ENCODE measurements at regions not wholly inside any gene's neighbourhood (a gene's known extent, or its start where the extent isn't known, plus 50 kb on each side); places are given as distances from the start of the nearest gene placed in this dataset.

DNA sequence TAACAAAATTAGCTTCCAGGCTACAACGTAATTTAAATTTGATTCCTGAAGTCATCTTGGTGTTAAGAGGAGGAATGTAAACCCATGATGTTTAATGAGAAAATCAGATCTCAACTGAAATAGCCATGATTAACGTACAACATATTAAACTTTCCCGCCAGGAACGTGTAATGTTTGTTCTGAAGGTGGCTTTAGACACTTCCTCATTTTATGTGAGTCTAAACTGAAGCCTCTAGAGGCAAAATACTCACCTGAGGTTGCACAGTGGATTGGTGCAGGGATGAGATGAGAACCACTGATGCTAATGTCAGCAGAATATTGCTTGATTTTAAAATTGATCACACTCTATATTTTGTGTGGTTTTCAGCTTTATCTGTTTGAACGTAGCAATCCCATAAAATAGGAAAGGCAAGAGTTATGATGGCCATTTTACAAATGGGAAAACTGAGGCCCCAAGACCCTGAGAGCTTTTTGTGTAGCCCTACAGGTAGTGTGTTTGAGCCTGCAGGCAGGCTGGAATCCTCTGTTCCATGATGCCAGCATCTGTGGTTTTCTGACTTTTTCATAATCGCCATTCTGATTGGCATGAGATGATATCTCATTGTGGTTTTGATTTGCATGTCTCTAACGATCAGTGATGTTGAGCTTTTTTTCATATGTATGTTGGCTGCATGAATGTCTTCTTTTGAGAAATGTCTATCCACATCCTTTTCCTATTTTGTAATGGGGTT lies 243.7 kb upstream of the BMPER start:
- DNase-seq = no peak

DNA sequence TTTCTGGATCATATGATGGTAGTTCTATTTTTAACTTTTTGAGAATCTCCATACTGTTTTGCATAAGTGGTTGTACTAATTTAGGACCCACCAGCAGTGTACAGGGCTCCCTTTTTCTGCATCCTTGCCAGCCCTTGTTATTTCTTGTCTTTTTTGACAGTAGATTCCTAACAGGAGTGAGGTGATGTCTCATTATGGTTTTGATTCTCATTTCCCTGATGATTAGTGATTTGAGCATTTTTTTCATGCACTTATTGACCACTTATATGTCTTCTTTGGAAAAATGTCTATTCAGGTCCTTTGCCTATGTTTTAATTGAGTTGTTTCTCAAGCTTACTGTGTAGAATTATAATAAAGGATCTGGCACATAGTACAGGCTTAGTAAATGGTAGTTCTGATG lies 238.8 kb upstream of the BMPER start:
- no peak for DNase-seq

DNA sequence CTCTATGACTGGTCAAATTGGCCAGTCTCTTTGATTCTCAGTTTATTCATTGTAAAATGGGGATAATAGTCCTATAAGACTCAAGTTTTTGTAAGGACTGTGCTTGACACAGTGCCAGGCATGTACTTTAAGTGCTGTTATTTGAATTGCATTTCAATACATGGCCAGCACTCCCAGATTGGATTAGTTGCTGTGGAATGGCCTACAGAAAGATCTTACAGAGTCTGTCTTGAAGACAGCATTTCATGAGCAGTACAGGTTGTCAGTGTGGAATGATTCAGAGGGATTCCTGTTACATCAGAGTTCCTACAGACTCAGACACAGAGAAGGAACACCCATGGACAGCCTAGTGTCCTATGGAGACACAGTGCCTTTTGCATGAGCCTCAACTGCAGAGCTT lies 238.1 kb upstream of the BMPER start:
- no peak for DNase-seq

DNA sequence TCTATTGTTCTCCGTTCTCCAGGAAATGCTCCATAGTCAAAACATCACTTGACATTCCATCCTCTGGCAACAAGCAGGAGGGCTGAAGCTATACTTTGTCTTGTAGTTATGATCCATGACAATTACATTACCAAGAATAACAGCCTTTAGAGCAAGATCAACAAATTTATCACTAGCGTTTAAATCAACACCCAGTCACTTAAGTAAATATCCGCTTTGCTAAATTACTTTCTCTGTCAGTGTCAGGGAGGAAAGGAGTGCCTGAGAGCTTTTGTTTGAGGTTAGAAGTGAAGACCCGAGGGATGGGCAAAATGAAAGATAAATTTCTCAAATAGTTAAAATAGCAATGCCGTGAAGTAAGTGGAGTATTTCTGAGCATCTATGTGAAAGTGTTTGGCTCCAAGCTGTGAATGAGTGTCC lies 236.1 kb upstream of the BMPER start:
- no peak for DNase-seq

DNA sequence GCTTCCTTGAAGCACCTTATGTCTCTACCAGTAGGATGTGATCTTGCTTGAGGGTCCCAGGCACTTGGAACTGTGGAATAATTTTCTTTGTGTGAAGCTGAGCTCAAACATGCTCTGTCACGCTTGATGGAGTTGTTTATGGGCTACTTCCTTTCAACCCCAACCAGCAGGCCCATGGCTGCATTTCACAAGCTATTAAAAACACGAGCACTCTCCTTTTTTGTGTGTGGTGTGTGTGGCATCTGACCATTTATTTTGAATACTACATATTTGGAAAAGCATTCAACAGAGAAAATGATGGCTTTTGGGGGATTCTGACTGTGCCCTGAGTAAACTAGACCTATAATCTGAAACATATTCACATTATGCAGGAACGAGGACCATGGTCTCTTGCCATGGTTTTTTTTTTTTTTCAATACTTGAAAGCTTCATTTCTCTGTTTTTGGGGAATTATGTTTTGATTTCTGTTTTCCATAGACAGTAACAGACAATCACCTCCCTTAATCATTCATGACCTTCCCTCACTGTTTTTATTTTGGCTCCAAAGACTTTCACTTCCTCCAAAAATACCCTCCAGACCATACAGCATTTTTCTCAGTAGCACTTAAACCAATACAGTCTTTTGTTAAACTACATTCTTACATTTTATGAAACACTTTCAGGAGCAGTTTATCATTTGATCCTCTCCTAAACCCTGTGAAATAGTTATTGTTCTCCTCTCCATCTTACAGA lies 233.6 kb upstream of the BMPER start:
- DNase-seq = no peak

DNA sequence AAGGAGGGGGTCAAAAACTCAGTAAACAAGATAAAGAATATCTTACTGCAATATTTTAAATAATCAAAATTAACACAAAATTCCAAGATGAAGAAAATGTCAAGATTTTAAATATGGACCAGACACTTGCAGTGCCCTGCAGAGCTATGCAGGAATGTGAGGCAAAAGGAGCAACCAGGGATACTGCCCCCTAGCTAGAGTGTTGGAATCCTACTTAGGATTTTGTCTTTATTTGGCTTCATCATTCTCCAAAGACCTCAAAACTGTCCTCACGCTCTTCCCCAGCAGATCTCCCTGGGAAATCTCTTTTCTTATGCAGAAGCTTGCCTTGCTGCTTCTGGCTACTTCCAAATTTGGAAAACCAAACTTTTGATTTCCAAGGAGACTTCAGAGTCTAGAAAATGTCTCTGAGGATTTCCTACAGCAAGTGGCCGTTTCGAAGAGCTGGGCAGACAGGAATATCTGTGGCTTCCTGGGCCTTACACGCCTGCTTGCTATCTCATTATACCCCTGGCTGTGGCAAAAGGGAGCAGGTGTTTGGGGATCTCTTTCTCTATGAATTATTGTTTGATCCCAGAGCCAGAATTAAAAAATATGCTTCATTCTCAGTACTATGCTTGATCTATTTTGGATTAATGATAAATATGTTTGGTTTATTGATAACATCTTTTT lies 232.2 kb upstream of the BMPER start:
- DNase-seq = no peak

DNA sequence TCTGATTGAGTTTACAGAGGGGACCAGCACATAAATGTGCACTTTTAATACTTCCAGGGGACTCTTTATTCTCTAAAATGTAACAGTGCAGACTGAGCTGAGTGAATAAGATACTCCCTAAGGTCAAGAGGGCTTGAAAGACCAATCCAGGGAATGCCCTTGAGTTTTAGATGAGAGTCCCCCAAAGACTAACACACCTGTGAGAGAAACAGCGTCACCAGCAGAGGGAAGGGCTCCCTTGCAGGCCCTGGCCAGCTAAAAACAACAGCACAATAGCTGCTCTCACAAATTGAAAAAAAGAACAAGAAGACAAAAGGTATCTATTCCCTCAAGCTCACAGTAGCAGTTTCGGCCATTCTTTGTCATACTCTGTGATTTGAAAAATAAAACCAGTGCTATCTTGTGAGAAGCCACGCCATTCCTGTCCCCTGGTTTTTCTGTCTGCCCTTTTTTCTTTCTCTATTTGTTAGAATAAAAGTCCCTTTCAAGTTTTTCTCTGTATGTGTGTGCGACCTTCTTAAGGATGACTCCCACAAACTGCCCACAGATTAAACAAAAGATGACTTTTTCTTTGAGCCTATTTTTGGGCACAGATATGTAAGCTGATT lies 230.4 kb upstream of the BMPER start:
- DNase-seq = no peak

DNA sequence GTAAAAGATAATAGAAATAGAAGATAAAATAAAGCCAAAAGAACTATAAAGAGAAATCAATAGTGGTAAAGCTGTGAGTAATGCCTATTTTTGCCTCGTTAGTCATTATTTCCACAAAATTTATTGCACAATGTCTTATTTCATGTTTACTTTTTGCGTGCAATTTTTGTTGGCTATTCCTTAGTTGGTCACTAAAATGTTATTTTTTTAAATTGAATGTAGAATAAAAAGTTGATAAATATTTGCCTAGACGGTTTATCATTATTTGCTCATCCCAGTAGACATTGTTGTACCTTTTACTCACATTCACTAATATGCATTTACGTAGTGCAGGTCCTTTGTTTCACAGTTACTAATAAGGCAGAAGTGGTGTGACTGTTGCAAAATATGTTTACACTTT lies 227.8 kb upstream of the BMPER start:
- DNase-seq = no peak

DNA sequence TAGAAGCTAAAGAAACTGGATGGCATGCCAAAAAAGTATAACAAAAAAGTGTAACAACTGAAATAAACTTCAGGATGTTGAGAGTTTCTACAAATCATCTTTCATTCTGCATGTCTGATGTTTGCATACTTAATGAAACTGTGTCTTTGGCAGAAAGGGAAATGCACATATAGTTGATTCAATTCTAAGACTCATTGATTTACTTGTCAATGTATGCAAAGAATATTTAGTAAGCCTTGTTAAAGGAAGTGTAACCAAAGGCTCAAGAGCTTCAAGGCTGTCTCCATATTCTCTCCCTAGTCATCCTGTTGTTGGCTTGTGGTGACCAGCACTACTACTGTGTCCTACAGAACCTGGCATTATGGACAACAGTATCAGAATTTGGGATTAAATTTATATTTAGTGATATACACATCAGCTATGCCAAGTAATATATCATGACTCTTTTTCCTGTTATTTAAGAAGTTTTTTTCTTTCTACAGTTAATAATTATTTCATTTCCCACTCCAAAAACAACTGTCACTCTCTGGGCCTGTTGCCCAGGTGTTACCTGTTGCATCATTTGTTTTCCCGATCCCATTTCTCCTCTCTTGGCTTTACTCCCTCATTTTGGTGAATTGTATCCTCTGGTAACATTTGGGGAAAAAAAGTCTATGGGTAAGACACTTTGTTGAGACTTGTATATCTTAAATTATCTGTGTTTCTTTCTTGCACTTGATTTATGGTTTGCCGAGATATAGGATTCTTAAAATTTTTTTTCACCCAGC lies 226.6 kb upstream of the BMPER start:
- no peak for DNase-seq

DNA sequence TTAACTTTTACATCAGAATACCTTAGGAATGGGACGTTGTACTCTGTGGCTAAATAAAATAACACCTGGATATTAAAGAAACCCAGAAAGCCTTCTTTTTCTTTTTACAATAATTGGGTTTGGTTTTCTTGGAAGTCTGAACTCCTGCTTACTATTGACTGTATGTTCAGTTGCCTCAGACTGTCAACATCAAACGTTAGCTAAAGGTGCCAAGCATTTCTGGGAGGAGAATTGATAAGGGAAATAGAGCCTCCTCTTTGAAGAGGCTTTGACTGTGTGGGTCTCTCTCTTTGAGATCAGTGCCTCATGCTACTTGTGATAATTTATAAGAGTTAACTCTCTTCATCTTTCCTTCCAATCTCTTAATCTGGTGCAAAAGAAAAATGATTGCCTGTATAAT lies 224.7 kb upstream of the BMPER start:
- no peak for DNase-seq

DNA sequence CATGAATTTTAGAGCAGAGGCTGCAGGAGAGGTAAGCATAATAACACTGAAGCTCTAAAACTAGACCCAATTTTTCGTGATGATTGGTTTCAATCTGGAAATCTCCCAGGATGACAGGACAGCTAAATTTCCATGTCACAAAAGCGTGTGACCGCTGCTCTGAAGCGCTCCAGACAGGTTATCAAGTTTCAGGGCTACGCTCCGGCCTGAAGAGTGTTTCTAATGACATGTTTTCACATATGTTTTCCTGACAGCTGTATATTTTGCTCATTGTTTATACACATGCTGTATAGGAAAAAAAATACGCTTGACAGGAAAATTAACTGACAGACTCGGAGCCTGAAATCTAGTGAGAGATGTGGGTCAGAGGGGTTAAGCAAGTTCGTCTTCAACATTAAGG lies 219.8 kb upstream of the BMPER start:
- DNase-seq = no peak

DNA sequence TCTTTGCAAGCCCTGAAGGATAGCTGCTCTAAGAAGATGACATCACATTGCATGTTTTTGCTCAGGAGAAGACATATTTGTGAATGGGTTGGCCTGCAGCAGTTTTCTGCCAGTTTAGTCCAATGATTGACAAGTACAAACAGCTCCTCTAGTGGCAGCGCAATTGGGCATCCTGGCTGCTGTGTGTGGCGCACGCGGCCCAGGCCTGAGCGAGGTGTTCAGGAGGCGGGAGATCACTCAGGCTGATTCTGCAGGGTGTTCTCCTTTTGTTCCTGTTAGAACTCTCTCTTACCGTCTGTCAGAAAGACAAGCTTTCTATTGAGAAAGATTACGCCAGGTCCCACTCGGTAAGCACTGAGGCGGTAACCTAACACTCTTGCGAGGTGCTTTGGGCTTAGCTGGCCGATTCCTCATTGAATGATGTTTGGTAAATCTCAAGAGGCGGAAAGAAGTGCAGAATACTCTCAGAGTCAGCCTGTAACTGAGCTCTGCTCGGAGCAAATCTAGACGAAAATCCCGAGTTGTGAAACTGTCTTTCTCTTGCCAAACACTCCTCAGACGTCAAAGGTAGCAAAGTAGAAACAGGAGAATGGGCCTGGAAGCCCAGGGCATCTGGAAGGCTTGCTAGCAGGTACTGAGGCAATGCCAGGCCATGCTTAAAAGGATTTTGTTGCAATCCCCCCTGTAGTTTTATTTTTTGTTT lies 219.2 kb upstream of the BMPER start:
- DNase-seq = no peak

DNA sequence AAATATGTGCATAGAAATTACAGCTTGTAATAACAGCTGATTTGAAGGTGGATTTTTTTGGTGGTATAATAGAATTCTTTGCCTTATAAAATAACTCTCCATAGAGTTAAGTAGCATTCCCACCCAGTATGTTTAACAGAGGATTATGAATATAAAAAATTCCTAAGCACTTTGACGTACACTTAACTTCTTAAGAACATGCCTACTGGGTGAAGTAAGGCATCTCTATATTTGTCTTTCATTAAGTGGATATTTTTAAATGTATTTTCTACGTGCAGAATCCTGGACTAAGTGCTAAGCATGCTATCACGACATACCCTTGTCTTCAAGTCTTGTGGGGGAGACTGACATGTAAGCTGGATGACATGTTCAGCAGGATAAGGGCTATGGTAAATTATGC lies 217.7 kb upstream of the BMPER start:
- no peak for DNase-seq

DNA sequence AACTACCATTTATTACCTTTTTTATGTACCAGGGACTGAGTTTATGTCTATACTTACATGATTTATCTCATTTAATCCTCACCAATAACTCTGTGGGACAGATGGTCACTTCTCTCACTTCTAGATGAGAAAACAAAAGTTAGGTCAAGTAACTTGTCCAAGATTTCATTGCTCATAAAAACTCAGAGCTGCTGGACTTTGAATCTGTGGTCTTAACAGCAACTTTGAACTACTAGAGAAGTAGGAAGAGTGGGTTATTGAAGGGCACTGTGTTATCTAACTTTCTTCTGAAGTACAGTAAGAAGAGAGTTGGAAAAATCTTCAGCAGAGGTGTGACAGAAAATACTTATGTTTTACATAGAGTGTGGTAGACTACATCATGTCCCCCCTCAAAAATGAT lies 214.2 kb upstream of the BMPER start:
- DNase-seq = no peak

DNA sequence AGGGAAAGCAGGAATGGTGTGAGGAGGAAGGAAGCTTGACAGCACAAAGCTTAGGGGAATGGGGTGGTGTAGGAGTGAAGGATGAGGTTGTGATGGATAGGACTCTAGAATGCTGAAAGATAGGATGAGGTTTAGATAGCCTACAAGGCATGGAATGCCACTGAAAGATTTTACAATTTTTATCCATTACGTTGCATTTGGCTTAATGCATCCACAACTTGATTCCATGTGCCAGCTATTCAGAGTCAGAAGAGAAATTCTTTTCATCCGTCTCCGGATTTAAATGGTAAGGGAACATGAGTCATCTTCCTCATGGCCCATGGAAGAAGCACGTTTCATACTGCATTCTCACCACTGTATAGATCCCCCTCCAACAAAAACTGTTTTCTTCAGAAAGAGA lies 212.4 kb upstream of the BMPER start:
- DNase-seq = no peak

DNA sequence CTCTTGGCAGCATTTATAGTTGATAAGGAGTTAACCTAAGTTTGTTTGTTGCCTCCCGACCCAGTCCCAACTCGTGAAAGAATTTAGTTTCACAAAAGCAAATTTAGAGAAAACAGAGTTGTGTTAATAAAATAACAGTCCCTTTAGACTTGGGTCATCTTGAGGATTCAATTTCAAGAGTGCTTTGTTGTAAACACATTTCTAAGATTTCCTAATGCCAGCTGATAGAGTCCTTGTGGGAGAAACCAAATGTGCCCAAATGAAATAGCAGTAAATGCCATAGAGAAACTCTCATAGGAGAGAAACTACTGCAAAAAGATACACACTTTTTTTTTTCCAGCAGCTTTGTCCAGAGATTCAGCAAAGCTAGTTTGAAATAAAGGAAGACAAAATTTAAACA lies 211.3 kb upstream of the BMPER start:
- no peak for DNase-seq

DNA sequence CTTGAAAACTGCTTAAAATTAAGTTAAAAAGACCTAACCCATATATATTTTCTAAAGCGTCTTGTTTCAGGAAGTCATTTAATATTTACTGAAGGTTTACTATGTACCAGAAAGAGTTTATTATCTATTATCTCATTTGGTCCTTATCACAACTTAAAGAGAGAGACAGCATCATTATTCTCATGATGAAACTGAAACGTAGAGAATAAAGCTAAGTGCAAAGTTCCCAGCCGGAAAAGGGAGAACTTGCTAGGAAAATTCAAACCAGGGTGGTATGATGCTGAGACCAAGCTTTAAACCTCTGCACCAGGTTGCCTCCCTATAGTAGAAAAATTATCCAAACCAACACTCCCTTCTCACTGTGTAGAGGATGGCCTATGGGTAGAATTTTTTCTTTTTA lies 207.7 kb upstream of the BMPER start:
- no peak for DNase-seq

DNA sequence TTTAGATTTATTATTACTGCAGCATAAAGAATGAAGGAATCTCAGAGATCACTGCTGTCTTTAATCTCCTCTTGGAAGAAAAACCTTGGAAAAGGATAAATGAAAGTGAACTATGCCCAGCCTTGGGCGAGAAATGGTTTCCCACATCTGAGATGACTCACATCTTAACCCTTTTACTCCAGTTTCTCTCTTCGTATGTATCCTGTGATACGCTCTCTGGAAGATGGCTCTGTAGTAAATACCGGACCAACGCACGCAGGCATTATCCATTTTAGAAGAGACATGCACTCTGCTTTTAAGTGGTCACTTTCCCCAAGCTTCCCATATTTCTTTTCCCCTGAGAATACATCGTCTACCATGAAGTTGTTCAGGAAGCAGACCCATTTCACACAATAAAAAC lies 207.3 kb upstream of the BMPER start:
- DNase-seq = no peak

DNA sequence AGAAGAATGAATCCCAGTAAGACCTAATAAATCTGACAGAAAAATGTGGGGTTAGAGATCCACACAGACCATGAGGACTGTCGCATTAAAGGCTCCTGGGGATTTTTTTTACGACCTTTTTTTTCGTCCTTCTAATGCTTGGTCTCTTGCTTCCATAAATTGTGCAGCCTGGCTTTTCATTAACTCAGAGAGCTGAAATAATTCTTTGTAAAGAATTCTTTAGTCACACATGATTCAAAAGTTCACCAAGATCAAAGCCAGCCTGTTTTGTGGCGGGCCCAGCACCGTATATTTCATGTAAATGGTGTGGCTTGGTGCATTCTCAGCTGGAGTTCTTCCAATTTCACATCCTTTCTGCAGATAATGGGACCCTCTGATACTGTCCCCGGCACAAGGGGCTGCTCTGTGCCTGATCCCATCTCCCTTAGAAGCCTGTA lies 206.6 kb upstream of the BMPER start:
- DNase-seq = no peak

DNA sequence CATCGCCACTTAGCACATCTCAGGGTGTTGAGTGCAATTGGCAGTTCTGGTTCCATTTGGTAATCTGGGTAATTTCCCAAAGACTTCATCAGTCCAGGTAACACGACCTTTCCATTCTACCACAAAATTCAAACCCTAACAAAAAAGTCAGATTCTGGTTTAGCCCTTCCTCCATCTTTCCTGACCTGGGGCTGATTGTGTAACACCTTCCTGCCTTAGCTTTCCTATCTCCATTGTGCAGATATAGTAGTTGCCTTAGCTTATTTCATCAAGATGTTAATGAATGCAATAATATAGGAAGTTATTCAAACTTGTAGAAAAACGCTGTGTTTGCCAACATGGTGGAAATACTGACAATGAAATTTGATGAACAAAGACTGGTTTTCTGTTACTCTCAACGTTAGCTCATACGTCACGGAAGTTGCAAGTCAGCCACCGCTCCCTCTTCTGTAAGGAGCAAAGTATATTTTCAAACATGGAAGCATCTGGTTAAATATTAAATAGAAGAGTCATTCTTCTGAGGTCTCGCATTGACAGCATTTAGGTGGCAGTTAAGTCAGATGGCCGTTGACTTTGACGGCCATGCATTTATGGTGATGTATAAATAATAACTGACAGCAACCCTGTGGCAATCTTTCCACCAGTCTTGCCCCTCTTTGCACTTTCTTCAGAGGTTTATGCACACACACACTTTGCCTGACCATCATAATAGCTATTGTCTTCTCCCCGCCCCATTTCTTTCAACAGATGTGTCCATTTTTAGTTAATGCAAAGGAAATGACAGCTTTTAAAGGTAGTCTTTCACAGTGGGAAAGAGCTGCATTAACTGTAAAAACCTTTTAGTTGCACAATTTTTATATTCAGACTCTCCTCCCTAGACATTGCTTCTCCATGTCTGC lies 205.1 kb upstream of the BMPER start:
- no peak for DNase-seq

DNA sequence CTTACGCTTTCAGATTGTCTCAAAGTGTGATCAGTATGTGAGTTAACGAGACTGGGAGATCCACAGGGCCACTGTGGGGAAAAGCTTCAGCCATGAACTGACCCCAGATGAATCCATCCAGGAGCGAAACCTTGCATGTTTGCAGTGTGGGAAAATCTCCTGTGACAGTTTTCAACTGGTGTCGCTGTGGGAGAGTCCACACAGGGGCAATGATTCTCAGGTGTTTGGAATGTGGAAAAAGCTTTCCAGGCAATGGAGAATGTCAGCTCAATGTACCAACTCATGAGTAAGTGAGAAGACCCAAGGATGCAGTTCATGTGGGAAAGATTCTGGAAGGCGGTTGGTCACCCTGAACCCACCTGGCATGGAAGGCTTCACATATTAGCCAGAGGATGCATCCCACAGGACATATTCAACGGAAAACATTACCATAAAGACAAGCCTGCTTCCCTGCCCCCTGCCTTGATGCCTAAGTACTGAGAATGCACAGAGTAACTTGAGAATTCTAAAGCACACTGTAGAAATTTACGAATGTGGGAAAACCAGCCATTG lies 204.1 kb upstream of the BMPER start:
- no peak for DNase-seq
